Epidermal melanocyte (primary cell): ENCODE measurements at regions not wholly inside any gene's neighbourhood (a gene's known extent, or its start where the extent isn't known, plus 50 kb on each side); places are given as distances from the start of the nearest gene placed in this dataset.

Experiments
- DNase-seq: peaks from one replicate; pipeline ENCODE4 v3.0.0; 2011; ENCODE audit warnings: low spot score; ENCODE audit not compliant: insufficient read length

DNA sequence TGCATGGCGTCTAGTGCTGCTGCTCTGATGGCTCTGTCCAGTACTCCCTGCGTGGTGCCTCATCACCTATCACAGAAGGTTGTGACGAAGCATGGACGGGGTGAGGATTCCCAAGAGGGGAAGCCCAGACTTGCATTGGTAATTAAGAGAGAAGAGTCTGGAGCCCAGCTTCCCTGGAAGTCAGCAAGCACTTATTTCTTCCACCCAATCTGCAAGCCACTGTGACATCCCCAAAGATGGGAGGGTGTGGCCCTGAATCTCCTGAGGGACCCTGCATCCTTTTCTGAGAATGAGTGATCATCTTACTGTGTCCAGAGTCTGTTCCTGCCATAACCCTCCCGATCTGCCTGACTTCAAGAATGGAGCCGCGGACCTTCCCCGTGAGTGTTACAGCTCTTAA lies 166.7 kb downstream of the PTPN20 start:
- DNase-seq = no peak

DNA sequence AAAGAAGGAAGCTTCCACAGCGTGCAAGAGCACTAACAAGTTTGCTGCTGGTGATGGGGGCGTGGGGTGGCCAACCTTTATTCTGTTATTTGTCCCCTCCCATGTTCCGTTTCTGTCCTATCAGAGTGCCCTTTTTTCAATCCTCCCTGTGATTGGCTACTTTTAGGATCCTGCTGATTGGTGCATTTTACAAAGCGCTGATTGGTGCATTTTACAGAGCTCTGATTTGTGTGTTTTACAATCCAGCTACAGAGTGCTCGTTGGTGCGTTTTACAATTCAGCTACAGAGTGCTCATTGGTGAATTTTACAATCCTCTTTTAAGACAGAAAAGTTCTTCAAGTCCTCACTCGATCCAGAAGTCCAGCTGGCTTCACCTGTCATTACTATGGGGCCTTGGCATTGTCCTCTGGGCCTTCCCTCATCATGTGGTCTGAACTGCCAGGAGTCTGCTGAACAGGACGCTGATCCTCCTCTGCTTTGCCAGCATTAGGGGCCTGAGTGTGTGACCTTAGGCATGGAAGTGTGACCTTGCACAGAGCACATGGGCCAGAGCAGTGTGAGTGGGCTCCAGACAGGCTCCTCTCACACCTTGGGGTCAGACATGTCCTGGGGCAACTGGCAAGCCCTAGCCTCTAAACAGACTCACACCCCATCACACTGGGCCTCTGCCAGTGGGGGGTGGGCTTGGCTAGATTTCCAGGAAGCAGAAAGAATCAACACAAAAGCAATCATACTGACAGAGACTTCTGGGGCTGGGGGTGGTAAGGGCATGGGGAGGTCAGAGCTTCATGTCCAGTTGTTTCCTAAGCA lies 167.4 kb downstream of the PTPN20 start:
- DNase-seq = no peak

DNA sequence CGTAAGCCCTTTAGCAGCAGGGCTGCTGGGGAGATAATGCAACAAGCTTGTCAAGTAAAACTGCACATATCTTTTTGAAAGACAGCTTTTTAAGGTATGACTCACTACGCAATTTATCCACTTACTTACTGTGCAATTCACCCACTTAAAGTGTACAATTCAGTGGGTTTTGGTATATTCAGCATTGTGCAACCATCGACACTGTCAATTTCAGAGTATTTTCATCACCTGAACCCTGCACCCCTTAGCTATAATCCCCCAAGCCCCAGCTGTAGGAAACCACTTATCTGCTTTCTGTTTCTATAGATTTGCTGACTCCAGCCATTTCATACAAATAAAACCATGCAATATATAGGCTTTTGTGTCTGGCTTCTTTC lies 168.0 kb downstream of the PTPN20 start:
- no peak for DNase-seq

DNA sequence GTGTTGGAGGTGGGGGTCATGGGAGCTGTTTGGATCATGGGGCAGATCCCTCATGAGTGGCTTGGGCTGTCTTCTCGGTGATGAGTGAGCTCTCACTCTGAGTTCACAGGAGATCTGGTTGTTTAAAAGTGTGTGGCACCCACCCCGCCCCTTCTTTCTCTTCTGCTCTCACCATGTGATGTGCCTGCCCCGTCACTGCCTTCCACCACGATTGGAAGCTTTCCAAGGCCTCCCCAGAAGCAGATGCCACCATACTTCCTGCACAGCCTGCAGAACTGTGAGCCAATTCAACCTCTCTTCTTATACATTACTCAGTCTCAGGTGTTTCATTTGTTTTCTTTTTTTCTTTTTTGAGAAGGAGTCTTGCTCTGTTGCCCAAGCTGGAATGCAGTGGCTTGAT lies 170.0 kb downstream of the PTPN20 start:
- no peak for DNase-seq

DNA sequence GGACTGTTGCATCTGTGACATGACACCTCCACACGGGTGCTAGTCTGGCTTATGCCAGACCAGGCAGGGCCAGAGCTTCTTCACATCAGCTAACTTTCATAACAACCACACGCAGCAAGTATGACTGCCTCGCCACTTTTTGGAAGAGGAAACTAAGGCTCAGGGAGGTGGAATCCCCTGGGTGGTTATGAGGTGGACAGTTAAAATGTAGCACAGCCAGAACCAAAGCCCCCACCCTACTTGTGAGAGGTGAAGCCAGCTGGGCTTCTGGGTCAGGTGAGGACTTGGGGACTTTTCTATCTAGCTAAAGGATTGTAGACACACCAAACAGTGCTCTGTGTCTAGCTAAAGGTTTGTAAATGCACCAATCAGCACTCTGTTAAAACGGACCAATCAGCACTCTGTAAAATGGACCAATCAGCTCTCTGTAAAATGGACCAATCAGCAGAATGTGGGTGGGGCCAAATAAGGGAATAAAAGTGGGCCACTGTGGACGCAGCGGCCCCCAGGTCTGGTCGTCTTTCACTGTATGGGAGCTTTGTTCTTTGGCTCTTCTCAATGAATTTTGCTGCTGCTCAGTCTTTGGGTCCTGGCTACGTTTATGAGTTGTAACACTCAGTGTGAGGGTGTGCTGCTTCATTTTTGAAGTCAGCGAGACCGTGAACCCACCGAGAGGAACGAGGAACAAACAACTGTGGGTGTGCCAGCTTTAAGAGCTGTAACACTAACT lies 171.0 kb downstream of the PTPN20 start:
- DNase-seq = no peak

DNA sequence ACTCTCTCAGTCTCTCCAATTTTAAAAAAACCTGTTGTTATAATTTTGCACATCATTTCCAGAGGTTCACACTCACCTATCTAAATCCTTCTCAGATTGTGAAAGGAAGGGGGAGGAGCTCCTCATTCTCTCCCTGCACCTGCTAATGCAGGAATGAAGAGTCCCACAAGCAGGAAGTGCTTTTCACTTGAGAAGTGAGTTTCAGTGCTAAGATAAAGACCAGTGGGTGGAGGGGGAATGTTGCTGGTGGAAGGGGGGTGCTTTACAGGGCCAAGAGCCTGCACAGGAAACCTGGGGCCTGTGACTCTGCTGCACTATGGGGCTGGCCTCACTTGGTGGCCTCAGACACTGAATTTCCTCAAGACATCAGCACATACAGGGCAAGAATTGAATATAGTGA lies 176.4 kb downstream of the PTPN20 start:
- DNase-seq = no peak

DNA sequence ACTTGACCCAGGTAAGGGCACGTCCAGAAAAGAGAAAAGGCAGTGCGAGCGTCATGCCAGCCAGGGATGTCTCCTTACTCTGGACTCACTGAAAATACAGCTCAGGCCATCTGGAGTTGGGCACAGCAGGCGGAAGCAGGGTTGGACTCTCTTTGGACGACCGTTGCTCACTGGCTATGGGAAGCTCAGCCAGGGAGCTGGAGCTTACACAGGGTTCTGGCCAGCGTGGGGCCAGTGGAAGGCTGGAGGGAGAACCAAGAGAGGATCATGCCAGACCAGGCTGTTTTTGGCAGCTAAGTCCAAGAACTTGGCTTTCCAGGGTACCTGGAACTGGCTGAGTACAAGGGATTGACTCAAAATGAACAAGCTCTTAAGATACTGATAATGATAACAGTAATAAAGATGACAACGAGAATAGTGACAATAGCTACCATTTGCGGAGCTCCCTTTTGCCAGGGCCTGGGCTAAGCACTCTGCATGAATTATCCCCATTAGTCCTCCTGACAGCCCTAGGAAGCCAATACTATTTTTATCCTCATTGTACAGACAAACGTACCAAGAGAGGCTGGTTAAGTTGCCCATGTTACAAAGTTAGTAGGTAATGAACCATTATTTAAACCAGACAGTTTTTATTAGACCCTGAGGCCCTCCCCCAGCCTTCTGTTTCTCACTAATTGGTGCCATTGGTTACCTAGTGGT lies 177.6 kb downstream of the PTPN20 start:
- no peak for DNase-seq

DNA sequence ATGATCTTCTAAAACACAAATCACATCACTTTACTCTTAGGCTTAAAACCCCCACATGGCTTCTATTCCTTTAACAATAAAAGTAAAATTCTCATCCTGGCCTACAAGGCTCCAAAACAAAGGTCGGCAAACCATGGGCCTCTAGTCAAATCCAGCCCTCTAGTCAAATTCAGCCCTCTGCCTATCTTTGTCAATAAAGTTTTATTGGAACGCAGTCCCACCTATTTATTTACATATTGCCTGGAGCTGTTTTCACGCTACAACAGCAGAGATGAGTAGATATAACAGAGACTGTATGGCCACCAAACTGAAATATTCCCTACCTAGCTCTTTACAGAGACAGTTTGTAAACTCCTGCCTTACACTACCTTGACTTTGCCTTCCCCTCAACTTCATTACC lies 178.8 kb downstream of the PTPN20 start:
- no peak for DNase-seq

DNA sequence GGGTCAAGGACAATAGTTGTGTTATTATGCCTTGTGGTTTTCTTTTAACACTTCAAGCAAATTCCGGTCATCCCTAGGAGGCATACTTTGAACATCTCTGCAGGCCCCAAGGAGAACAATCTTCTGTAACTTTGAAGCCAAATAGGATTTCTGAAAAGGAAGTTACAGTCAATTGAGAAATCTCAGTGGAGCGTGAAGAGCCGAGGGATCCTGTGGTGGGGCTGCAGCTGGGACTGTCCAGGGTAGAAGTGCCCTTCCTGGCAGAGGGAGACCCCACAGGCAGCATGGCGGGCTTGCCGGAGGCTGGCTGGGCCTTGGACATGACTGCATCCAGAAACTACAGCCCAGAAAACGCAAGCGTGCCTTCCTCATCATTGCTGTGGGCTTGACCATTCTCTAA lies 179.7 kb downstream of the PTPN20 start:
- DNase-seq = no peak

DNA sequence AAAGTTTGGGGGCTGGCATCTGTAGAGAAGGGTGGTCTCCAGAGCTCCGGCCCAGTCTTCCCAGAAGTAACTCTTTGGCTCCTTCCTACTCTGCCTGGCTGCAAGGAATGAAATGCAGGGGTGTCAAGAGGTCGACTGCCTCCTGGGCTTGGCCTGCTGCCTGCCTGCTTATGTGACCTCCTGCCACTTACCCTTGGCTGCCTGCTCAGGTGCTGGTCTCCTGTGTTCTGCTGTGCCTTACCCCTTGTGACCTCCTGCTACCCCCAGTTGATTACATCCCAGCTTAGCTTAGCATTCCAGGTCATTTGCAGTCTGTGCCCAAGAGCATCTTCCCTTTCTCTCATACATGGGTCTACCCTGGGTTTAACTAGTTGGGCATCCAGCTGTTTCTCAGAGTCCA lies 180.2 kb downstream of the PTPN20 start:
- no peak for DNase-seq

DNA sequence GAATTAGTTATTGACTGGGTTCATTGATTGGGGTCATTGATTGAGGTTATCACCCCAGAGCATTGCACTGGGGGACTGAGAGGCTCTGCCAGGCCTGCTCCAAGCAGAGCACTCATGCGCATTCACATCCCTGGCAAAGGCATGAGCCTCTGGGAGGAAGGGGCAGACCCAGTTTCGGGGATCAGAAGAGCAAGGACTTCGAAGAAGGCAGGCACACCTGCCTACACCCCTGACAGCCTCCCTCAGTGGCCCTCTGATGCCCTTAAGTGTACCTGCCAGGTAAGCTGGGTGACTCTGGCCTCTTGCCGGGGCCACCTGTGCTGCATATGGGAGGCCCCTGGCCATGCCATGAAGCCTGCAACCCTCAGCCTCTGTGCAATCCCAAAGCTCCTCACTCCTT lies 181.1 kb downstream of the PTPN20 start:
- DNase-seq = no peak

DNA sequence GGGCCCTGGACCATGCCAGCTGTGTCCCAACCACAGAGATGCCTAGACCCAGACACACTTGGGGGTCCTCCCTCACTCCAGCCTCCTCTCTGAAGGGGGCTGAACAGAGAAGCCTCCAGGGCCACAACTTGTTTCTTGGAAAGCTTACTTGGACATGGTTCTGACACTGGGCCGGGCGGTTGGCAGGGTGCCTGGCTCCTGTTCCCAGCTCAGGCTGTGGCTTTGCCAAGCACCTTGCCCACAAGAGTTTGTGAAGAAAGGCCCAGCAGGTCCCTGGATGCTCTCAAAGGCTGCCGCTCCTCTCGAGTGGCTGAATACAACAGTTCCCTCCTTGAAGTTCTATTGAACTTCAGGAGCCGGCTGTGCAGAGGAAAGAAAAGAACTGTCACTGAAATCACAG lies 181.6 kb downstream of the PTPN20 start:
- no peak for DNase-seq

DNA sequence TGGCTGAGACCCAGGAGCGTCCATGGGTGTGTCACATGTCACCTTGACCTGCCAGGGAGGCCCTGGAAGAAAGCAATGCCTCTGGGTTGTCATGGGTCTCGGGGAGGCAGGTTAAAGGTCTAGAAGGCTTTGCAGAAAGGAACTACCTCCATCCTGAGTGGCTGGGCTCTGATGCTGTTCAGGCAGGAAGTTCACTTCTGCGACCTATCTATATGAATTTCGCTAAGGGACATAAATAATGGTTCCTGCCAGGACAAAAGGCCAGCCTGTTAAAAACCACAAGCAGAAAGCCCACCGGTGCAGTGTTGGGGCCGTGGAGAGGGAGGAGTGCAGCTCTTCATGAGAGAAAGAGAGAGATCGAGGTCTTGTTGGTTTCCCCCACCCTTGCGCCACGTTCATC lies 182.9 kb downstream of the PTPN20 start:
- DNase-seq = no peak

DNA sequence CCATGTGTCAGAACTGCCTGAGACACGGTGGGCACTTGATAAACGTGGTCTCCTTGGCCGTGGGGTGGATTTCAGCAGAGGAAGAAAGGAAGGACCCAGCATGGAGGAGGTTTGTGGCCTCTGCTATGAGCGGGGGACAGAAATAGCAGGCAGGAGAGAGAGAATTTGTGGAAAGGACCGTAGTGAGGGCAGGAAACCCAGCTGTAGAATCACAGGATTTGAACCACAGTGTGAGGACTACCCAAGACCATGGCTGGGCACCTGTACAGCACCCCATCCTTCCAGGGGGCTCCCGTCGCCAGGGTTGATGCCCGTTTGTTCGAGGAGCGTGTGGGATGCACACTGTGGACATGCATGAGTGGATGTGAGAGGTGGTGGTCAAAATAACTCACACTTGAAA lies 183.4 kb downstream of the PTPN20 start:
- DNase-seq = no peak

DNA sequence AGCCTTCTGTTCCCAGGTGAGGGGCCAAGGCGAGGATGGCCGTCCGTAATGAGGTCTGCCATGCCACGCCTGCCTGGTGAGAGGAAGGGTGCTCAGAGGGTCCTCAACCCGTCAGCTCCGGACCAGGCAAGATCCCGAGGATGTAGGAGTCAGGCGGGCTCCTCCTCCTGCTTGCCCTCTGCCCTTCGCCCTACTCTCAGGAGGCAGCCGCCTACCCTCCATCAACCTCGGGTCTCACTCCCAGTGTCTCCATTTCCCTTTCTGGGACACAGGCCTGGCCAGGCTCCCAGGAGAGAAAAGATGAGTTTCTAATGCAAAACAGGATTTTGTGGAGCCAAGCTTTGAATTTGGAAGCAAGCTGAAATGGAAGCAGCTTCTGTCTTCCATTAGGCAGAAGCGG lies 184.0 kb downstream of the PTPN20 start:
- no peak for DNase-seq

DNA sequence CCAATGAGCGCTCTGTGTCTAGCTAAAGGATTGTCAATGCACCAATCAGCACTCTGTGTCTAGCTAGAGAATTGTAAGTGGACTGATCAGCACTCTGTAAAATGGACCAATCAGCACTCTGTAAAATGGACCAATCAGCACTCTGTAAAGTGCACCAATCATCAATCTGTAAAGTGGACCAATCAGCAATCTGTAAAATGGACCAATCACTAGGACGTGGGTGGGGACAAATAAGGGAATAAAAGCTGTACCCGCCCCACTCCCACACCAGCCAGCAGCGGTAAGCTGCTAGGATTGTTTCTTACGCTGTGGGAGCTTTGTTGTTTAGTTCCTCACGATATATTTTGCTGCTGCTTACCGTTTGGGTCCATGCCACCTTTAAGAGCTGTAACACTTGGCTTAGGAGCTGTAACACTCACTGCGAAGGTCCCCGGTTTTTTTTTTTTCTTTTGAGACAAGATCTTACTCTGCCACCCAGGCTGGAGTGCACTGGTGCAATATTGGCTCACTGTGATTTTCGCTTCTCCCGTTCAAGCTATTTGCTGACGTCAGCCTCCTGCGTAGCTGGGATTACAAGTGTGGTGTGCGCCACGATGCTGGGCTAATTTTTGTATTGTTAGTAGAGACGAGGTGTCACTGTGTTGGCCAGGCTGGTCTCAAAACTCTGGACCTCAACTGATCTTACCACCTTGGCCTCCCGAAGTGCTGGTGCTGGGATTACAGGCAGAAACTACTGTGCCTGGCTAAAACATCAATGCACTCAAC lies 184.8 kb downstream of the PTPN20 start:
- DNase-seq = no peak

DNA sequence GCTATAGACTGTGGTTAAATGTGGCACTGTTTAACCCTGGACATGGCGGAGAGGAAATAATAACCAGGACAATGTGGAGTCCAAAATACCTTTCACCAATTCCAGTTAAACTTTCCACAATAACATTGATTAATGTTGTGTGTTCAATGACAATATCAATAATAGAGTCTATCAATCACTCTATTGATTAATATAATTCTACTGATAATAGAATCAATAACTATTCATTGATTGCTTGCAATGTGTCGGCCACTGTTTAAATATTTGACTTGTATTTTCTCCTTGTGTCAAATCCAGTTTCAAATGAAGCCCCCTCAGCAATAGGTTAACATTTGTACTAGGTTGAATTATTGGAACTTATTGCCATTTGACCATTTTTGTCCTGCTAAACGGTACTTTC lies 187.0 kb downstream of the PTPN20 start:
- no peak for DNase-seq

DNA sequence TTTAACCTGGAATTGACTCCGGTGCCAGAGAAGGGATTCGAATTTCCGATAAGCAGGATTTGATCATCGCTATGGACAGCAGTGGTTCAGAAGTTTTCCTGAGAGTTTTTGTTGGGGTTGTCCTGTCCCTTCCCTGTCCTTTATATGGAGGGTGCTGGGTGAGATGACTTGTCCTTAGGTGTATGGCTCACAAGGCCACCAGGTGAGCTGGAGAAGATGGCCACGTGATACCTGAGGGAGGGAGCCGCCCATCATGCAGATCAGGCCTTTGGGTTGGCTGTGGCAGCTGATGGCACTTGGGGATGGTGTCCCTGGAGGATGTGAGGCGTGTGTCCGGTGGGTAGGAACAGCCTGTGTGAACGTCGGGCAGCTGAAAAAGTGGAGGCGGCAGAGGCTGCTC lies 187.7 kb downstream of the PTPN20 start:
- DNase-seq = no peak

DNA sequence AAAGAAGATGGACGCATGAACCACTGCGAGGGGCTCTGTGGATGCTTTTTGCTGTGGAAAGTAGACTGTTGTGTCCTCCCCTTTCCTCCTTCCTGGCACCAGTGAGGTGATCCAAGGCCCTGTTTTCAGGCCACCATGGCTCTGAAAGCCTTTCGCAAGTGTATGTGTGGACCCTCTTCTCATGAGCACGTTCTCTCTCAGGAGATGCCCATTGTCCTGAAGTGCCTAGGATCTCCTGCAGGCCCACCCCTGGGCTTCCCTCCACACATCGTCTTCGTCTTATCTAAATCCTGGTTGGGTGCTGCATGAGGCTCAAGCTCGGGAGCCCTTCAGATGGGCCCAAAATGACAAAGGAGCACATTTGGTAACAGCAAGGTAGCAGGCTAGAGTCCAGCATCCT lies 188.2 kb downstream of the PTPN20 start:
- DNase-seq = no peak

DNA sequence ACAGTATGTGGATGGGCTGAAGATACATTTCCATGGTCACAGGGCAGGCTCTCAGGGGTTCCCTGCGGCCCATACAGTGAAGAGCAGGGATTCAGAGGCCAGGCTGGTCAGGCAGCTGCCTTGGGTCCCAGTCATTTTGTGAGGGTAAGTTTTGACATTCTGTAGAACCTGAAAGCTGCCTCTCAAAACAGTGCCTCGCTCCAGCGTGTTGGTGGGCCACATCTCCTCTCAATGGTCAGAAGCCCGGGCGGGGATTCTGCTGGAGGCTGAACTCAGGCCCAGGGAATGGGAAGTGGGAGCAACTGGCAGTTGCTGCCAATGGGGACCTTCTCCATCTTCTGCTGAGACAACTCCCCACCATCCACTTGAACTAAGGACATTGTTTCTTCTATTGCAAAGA lies 190.0 kb downstream of the PTPN20 start:
- DNase-seq = no peak

DNA sequence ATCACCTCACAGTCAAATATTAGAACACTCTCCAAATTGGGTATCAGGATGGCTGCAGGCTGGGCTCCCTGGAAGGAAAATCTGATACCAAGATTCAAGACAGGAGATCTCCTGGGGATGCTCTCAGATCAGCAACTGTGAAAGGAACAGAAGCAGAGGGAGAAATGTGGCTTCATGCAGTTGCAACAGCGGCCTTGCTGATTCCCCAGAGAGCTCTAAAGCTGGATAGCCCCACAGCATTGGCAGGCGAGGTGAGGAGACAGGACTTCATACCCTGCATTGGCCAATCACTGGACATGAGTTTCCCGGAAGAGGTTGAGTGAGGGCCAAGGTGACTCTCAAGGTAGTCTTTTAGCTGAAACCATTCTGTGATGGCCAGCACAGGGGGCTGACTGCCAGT lies 190.6 kb downstream of the PTPN20 start:
- no peak for DNase-seq

DNA sequence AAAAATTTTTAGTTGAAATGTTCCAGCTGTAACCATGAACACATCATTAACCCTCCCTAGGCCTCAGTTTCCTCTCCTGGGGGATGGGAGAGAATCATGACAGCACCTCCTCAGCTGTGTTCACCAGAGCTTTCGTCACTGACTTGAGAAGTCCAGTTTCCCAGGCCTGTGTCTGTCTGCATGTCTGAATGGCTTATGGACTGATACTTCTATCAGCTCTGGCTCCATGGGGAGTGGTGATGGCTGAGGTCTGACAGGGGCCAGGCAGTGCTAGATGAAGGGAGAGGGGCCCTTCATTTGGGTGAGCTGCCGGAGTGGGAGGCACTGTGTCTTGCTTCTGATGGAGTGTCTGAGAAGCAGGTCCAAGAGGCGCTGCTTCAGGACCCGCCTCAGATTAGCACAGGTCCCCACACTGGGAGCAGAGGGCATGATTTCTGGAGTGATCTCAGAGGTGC lies 192.9 kb downstream of the PTPN20 start:
- DNase-seq = no peak
